ENCODE measurements at regions not wholly inside any gene's neighbourhood (a gene's known extent, or its start where the extent isn't known, plus 50 kb on each side); places are given as distances from the start of the nearest gene placed in this dataset.

DNA sequence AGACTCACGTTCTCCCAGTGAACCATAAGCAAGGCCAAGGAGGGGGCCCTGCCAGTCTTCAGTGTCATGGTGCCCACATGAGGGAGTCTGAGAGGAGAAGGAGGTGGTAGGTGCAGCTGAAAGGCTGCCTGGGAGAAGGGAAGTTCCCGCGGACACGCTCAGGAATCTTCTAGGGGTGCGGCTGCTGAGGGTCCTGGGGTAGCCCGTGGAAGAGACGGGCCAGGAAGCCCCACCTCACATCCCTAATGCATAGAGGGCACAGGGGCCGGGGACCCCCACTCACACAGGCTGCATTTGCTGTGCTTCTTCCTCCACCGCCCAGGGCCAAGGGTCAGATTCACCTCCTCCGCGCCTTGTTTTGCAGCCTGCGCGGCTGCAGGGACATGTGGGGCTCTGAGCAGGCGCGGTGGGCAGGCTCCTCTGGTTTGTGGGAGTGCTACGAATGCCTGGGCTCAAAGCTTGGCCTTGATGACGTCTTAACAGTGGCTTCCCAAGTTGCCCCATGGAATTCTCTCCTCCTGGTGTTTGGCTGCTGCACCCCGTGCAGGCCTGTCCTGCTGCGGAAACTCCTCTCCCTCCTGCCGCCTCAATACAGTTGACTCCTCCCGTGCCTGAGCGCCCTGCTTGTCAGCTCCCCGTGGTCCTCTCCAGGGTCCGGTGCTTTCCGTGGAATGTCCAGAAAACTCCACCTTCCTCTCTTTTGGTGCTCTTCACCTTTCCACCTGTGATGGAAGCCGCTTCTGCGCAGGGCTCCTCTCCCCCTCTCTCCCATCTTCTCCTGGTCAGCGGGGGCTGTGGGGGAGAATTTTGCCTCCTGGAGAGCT, 95.7 kb downstream of the VAPA start:
- DNase-seq = no peak

DNA sequence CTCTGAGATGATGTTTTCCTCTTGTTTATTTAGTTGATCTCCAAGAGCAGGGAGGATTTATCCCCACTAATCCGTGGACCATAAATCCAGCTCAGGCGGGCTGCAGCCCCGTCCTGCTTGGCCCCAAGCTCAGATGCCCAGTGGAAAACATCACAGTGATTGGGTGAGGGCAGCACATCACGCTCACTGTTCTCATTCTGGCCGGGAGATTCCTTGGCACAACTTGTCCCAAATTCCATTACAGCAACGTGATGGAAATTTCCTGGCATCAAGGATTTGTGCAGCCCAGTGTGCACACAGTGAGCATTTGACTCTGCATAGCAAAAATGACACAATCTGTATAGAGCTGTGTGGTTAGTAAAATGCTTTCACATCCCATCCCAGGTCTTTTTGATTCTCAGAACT, 96.8 kb downstream of the VAPA start:
- no peak for DNase-seq

DNA sequence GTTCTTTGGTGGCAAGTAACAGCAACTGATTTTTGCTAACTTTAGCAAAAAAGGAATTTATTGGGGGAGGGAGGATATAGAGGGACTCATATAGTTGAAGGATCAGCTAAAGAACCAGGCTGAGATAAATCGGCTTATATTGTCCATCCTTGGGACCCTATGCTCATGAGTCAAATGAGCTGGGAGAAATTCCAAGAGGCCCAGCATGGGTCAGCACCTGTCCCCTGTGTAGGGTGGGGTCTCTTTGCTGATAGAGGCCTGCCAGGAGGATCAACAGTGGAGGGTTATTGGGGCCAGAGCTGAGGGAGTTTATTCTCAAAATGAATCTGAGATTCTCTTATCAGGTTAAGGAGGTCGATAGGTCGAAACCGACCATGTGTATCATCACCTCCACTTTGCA, 97.2 kb downstream of the VAPA start:
- no peak for DNase-seq

DNA sequence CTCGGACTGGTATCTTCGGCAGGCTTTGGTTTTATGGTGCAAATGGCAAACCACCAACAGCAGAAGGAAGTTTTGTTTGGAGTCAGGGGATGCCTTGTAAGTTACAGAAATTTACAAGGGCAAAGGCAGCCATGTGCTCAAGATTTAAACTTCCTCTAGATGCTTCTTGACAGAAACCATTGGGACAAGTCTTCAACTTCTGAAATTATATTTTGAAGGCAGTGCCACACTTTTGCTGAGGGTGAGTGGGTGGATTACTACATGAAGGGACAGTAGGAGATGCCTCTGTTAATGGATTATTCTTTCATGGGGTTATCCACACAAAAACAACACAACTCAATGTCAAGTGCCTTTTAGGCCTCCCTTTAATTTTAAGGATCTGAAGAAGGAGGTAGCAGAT, 97.9 kb downstream of the VAPA start:
- no peak for DNase-seq

DNA sequence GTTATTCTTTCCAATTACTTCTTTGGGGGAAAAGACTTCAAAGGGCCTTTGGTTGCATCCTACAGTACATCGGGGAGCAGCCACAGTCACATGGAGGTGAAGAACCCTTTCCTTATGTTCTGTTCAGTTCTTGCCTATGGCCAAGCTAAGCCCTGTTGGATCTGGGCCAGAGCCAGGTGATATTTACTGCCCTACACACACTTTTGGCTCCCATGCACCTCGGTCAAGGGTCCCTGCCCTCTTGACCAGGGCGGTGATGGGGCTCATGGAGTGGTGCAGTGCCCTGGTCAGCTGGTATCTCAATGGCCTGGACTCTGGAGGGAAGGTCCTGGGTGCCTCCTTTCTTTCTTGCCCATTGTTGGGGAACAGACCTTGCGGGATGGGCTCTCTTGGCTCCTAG, 98.7 kb downstream of the VAPA start:
- no peak for DNase-seq

DNA sequence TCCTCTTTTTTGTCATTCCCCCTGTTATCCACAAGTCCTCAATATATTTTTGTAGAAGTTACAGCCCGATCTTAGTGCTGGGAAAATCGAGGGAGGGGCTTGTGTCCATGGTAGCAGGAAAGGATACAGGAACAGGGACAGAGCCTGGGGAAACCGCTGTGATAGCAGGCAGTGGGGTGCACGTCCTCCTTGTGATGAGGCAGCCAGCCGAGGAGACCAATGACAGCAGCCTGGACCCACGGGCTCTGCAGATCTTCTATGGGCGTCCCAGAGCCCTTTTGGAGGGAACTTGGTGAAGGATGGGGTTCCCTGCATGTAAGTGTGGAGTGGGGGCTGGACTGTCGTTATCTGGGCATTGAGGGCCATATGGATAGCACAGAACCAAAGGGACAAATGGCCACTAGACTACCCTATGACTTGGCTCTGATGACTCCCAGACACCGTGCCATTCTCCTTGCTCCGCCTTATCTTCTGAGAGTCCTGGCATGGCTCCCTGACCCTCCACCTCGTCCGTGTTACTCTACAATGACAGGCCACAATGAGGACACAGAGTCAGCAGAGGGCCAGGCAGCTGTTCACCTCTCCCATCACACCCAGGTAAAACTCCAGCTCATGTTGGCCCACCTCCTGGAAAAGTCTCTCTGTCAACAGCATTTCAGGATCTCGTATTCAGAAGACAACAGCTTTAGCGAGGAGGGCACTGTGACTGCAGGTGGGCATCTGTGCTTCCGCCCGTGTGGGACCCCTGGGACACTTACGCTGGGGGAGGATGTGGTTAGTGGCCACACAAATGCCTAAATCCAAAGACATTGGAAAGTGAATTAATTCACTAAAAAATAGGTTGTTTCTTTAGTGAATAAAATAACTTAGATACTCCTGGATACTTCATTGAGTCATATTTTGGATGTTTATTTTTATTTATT, 100.1 kb downstream of the VAPA start:
- DNase-seq = no peak

DNA sequence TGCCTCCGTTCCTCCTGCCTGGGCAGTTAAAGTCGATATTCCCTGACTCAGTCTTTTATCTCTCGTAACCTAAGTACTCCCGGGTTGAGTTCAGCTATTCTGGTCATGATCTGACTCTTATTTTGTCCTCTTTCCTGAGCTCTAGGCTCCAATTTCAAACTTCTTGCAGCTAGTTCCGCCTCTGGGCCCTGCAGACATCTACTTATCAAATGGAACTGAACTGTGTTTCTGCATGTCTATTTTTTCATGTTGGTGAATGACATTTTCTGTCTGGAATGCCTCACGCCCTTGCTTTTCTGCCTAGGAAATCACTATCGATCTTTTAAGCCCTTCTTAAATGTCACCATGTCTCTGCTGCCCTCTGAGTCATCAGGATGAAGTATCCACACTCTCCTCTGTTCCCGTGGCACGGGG, 101.5 kb downstream of the VAPA start:
- DNase-seq = no peak

DNA sequence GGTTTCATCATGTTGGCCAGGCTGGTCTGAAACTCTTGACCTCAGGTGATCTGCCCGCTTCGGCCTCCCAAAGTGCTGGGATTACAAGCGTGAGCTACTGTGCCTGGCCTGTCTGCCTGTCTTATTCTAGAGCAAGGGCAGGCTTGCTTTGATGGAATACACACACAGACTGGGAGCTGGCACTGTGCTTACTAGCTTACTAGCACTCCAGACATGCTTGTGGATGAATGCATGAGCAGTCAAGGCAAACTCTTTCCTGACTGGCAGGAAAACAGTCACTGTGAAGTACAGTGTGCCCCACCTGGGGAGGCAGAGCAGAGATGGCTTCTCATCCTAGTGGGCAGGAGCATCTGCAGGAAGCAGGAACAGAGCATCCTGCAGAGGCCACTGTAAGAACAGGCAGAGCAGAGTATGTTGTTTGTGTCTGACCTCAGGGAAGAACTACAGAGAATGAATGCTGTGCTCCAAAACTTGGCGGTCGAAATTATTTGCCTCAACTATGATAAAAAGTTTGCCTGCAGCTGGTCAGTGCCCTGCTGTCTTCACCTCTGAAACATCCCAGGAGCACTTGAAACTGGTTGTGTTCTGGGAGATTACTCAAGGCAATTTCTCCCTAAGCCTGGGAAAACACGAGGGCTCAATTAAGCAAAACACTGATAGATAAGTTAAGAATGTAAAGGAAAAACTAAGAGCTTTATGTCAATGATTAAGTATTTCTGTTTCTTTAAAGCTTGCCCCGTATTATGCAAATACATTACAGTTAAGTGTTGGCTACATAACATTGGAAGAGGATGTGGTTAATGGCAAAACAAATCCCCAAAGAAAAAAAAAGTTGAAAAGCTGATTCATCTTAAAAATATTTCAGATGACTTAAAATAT, 102.4 kb downstream of the VAPA start:
- no peak for DNase-seq

DNA sequence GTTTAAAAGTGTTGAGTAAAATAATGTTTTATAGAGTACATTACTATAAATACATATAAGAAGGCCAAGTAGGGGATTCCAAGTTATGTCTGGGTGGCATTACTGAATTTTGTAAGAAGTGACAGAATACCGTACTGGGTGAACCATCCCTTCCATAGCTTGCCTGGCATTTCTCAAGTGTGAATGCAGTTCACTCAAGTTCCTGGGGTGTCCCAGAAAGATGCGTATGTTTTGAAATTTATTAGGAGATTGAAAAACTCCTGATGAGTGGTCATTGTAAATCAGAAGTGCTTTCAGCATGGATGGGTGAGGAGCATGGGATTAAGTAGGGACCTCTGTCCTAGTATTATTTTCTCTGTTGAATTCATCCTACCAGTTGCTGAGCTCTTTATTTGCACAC, 103.2 kb downstream of the VAPA start:
- DNase-seq = no peak

DNA sequence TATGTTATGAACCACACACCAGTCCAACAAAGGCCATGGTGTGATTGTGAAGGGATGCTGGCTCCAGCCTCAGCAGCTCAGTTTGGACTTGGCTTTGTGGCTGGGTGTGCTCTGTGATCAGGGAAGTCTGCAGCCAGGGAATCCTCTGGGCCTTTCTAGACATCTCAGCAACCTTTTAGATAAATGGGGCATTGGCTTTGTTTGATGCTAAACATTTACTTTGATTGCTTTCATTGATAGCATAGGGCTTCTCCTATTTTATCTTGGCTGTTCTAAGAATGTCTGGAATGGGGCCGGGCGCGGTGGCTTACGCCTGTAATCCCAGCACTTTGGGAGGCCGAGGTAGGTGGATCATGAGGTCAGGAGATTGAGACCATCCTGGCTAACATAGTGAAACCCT, 104.5 kb downstream of the VAPA start:
- DNase-seq = no peak

DNA sequence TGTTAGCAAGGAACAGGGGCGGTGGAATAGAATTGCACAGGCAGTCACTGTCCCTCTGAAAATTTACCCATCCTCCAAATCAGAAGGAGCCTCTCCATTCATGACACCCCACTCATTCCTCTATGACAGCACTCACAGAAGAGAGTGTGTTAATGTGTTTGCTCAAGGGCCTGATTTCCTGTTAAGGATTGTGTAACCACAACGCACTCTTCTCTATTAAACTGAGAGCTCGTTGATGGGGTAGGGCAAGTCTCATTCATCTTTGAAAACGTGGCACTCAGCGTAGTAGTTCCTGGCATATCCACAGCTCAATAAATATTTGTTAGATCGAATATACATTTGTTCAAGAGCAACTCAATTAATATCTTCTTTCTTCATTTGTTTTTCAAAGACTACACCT, 106.4 kb downstream of the VAPA start:
- no peak for DNase-seq

DNA sequence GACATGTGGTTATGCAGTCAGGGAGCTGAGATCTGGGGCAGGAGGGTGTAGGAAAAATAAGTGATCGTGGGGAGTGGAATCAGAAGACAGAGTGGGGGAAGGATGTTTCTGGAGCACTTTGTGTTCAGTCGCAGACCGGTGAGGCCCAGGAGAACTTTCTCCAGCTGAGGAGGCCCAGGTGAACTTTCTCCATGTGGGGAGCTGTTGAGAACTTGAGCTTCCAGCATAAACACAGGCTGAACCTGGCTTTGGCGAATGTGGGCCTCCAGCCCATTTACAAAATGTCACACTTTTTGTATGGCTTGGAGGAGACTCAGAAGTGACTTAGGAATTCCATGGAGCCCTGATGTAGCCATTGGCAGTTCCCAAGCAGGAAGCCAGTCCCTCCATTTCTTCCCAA, 108.5 kb downstream of the VAPA start:
- DNase-seq = no peak

DNA sequence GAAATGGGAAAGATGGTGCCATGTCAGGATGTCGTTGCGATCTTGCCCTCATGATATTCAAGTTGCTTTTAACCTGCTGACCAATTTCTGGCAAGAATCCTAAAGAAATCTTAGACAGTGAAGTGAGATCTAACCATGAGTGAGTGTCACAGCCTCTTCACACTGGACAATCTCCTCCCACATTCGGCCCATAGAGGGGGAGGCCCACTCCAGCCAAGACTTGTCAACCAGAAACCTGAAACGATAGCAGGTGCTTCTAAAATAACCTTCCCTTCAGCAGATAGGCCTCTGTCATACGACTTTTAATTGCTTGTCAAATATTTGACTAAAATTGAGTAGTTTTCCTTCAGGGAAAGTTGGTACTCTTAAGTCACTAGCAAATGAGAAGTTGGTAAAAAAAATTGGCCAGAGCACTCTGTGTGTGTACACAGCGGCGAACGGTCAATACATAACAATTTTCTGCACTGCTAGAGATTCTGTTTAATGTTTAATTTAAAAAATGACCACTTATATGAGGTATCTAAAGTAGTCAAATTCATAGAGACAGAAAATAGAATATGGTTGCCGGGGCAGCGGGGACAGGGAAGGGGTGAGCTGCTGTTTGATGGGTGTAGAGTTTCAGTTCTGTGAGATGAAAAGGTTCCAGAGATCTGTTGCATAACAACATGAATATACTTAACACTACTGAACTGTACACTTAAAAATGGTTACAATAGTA, 110.2 kb downstream of the VAPA start:
- no peak for DNase-seq

DNA sequence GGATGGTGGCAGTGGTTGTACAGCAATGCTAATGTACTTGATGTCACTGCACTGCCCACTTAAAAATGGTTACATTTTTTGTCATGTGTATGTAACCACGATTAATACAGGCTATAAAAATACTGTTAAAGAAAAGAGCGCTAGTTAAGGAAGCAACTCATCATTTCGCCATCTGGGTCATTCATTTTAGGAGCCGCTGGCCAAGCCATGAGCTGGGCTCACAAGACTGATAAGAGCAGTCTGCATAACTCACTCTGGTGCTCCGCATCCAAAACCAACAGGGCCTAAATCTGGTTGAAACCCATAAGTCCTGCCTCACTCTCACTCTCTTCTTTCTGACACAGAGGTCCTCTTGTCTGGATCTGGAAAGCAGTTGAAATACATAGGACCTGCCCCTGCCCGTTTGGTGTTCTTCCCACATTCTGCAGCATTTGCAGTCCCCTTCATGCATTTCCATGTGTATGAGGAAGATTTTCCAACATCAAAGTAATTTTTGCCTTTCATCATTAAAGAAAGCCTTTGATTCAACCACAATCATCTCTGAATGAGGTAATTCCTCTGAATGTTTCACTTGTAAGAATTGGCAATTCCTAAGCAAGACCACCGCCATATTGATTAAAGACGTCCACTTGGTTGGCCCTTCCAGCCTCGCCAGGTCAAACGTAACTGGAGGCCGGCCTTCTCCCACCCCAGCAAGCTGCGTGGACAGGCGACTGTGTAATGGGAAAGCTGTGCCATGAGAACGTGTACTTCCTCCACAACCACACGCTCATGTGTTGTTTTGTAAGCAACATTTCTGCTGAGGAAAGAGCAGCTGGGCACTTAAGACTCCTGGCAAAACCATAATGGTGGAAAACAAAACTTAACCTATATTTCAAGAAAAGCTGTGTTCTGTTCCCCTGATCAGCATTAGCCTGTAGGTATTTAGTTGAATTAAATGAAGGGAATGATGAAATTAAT, 112.2 kb downstream of the VAPA start:
- no peak for DNase-seq

DNA sequence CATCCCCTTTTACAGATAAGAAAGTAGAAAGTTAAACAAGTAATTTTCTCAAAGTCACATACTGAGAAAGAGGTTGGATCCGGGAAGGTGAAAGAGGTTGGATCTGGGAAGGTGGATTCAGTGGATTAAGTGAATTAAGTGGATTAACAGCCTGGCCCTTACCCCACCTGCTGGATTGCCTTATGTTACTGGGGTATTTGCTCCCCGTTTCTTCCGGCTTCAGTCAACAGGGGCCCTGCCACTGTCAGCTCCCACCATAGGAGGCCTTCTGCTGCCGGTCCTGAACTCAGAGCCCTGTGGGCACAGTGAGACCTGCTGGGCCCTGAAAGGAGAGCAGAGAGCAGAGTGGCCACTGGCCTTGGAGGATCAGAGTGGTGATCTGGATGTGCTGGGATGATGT, 113.2 kb downstream of the VAPA start:
- DNase-seq = no peak

DNA sequence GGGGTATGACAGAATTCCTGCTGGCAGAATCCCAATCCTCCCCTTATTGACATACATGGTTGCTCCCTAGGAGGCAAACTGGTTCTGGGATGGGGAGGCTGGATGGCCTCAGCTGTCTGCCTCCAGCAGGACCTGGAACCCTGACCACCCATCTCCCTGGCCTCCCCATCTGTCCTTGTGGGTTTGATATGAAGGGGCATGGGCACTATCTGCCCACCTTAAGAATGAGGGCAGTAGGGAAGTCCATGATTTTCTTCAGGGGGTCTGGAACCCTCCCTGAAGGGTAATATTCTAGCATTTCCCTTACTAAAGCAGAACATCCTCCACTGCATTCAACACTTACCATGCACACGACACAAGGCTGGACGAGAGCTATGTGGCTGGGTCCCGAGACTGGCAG, 113.6 kb downstream of the VAPA start:
- DNase-seq = no peak

DNA sequence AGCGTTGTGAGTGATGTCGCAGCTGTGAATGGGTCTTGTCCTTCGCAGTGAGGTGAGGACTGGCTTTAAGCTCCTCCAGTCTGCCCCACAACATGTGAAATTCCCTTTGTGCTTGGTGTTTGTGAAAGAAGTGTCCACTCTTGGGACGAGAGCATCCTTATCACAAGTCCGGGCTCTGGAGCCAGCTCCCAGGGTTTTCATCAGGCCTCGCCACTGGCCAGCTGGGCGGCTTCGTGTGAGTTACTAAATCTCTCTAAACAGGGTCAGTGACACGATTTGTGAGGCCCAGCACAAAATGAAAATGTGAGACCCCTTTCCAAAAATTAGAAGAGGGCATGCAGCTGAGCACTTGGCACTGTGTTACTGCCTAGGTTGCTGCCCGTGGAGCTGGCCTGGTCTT, 115.9 kb downstream of the VAPA start:
- no peak for DNase-seq

DNA sequence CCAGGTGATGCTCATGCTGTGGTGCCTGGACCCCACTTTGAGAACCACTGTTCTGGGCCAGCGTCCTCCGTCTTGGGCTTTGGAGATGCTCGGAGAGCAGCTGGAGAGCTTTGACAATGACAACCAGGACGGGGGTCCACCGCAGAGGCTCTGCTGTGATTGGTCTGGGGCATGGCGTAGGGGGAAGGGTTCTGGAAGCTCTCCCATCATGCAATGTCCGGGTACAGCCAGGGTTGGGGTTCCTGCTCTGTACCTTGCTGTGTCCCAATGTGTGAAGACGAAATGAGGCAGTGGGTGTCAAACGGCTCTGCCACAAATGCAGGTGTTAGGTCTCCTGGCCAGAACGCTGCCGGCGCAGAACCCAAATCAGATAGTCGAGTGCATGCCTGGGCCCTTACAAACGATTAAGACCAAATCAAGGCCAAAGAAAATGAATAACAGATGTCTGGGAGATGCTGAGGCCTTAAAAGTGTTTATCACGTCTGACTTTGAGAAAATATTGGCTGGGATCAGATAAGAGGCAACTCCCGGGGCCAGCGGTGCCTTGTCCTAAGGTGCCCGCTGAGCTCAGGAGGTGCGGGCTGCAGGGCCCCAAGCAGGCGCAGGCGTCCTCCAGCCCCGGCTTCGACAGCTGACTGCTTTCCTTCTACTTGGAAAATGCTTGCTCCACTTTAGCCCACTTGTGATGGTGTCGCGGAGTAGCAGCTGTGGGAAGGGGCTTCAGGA, 117.2 kb downstream of the VAPA start:
- DNase-seq = no peak

DNA sequence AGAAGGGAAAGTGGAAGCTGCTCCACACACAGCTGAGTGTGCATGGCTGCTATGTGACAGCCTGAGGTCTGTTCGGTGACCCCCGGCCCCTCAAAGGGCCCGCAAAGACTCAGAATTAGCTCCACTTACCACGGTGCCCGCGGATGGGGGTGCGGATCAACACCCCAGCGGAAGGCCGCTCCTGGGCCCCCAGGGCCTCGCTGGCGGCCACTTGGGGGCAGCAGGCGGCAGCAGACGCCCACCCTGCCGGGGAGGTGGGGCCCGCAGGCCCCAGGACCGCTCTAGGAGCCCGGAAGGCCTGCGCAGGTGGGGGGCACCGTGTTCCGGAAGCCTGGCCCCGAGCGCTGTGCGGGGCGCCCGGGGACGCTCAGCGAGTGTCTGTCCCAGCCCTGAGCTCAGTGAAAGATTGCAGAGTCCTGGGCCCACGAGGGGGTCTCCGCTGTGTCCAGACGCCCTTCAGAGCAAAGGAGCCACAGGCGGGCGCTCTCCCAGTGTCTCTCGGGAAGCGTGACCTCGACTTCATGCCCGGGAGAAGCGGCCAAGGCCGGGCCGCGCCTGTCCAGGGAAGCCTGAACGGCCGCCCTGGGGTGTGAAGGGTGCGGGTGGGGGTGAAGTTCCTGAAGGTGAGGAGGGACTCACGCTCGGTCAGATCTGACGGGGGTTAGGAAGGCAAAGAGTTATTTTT, 118.7 kb downstream of the VAPA start:
- DNase-seq = no peak

DNA sequence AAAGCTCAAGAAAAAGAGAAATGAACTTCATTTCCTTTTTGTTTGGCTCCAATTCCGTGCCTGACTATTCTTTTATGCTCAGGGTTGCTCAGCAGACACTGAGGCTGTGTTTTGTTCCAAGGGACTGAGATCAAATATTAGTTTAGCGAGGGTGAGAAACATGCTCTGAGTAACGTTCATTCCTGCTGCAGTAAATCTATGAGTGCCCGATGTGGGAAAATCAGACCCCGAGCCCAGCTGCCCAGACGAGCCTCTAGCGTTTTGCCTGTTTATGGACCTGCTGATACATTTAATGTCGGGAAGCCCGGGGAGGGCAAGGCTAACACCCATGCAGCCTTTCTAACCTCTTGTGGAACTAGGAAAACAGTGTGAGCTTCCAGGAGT, 119.2 kb downstream of the VAPA start:
- no peak for DNase-seq
